Esophagus squamous epithelium (tissue), 4 donors: ENCODE measurements at regions not wholly inside any gene's neighbourhood (a gene's known extent, or its start where the extent isn't known, plus 50 kb on each side); places are given as distances from the start of the nearest gene placed in this dataset.

Source experiments
- CTCF ChIP-seq, 6 experiments: fragments of 450-650 bp in 4 of 6; fragments of 200-600 bp in 2 of 6; sonication (generic) in 2 of 6; IDR thresholded peaks; one replicate each; pipeline ENCODE4 v1.5.1; 2016 to 2019; ENCODE audit warnings: antibody characterized with exemption in 6 of 6, mild to moderate bottlenecking in 4 of 6, moderate library complexity in 4 of 6
- POLR2A ChIP-seq, 4 donors: fragments of 450-650 bp; IDR thresholded peaks; one replicate each; pipeline ENCODE4 v1.6.1; 2017; ENCODE audit warnings: antibody characterized with exemption in 4 of 4, mild to moderate bottlenecking in 4 of 4, moderate library complexity in 3 of 4

GRCh38 chr9:13378154-13378553 lies 98.7 kb upstream of the MPDZ start:
- TF ChIP-seq CTCF (IDR thresholded peaks at IDR 0.05) (no peak), POLR2A (IDR thresholded peaks at IDR 0.05) (no peak)
